Spleen (tissue), 7 donors: ENCODE measurements at regions not wholly inside any gene's neighbourhood (a gene's known extent, or its start where the extent isn't known, plus 50 kb on each side); places are given as distances from the start of the nearest gene placed in this dataset.

Experiments used
- POLR2AphosphoS5 ChIP-seq, 3 donors: sonication (generic); formaldehyde crosslinking; IDR thresholded peaks; one replicate each; pipeline ENCODE4 v1.5.1; 2017; ENCODE audit warnings: antibody characterized with exemption in 3 of 3
- TF ChIP-seq, protein P1 (sequence below), 11 experiments: fragments of 200-600 bp in 7 of 11; fragments of 450-650 bp in 4 of 11; sonication (generic) in 4 of 11; IDR thresholded peaks in 8 of 11; conservative IDR thresholded peaks in 3 of 11; 1 replicate in 7 of 11; 2 replicates in 4 of 11; pipeline versions ENCODE4 v1.4.0 to v1.8.0; 2016 to 2021; ENCODE audit warnings: antibody characterized with exemption in 11 of 11, inconsistent platforms in 4 of 11, mild to moderate bottlenecking in 1 of 11
- donor health status: DM: no; HTN: no; CAD: no; lungs with moderate emphysema.
- donor health status: DM: no; HTN: no; CAD: no.
- donor health status: DM: no; HTN: no; CAD: no.

DNA sequence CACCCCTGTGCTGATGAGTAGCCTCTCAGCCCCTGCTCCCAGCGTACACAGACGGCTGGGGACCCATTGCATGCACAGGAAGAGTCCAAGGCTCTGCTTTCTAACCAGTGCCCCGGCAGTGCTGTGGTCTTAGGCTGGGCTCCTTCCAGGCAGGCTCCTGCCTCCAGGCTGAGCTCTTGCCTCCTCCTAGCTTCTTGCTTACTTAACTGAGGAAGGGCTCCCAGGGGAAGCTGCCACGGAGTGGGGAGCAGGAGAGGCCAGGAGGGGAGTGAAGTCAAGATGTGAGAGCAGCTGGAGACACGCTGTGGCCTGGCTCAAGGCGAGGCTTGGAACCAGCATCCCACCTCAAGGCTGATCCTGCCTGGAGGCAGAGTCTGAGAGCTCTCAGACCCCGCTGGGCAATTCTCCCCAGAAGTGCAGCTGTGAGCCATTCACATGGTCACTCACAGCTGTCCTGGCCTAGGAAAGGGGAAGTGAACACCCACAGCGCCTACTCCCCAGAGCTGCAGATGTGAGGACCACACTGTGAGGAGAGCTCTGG is 141.0 kb downstream of the TBXT start:
- TF ChIP-seq, protein P1, sequence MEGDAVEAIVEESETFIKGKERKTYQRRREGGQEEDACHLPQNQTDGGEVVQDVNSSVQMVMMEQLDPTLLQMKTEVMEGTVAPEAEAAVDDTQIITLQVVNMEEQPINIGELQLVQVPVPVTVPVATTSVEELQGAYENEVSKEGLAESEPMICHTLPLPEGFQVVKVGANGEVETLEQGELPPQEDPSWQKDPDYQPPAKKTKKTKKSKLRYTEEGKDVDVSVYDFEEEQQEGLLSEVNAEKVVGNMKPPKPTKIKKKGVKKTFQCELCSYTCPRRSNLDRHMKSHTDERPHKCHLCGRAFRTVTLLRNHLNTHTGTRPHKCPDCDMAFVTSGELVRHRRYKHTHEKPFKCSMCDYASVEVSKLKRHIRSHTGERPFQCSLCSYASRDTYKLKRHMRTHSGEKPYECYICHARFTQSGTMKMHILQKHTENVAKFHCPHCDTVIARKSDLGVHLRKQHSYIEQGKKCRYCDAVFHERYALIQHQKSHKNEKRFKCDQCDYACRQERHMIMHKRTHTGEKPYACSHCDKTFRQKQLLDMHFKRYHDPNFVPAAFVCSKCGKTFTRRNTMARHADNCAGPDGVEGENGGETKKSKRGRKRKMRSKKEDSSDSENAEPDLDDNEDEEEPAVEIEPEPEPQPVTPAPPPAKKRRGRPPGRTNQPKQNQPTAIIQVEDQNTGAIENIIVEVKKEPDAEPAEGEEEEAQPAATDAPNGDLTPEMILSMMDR (IDR thresholded peaks at IDR 0.05 in 8 of 11, conservative IDR thresholded peaks at IDR 0.05 in 3 of 11): no peak
- no peak for TF ChIP-seq POLR2AphosphoS5 (IDR thresholded peaks at IDR 0.05)
